Esophagus muscularis mucosa (tissue), 4 donors: ENCODE measurements at regions not wholly inside any gene's neighbourhood (a gene's known extent, or its start where the extent isn't known, plus 50 kb on each side); places are given as distances from the start of the nearest gene placed in this dataset.

Experiments used
- CTCF ChIP-seq, 3 experiments: fragments of 200-600 bp in 2 of 3; fragments of 450-650 bp in 1 of 3; sonication (generic) in 2 of 3; IDR thresholded peaks; one replicate each; pipeline ENCODE4 v1.5.1; 2017 to 2019; ENCODE audit warnings: antibody characterized with exemption in 3 of 3, mild to moderate bottlenecking in 2 of 3, moderate library complexity in 1 of 3
- EP300 ChIP-seq: sonication (generic); formaldehyde crosslinking; IDR thresholded peaks from one replicate; pipeline ENCODE4 v1.6.1; 2017; ENCODE audit warnings: antibody characterized with exemption
- POLR2A ChIP-seq: fragments of 450-650 bp; IDR thresholded peaks from one replicate; pipeline ENCODE4 v1.6.1; 2017; ENCODE audit warnings: antibody characterized with exemption, moderate library complexity, mild to moderate bottlenecking, low read depth
- POLR2AphosphoS5 ChIP-seq, 2 donors: sonication (generic); formaldehyde crosslinking; IDR thresholded peaks; one replicate each; pipeline ENCODE4 v1.6.1; 2017; ENCODE audit warnings: antibody characterized with exemption in 2 of 2

GRCh38 chr11:95305705-95306104 lies 74.7 kb upstream of the SESN3 start:
- TF ChIP-seq POLR2A (no peak), CTCF (IDR thresholded peaks at IDR 0.05) (no peak), POLR2AphosphoS5 (IDR thresholded peaks at IDR 0.05) (no peak), EP300 (no peak)
